ENCODE measurements at regions not wholly inside any gene's neighbourhood (a gene's known extent, or its start where the extent isn't known, plus 50 kb on each side); places are given as distances from the start of the nearest gene placed in this dataset.

DNA sequence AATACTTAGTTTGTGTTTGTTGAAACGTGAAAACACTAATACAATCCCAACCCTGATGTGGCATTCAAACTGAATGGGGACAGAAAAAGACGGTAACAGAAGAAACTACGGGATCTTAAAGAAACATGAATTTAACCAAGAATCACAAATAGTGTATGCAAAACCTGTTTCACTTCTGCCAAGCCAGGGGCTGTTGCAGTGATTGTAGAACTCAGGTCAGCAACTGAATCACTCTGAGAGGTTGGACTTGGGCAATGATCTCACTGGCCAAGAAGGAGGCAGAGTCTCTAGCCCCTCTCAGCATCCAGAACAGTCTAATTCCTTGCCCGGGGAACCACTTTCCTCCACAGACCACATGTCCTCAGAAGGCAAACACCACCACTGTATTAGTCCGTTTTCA, 54.9 kb upstream of the CRIM1 start:
- TF ChIP-seq CTCF (IDR thresholded peaks at IDR 0.05; ENCODE audit: low read depth, low read length) (no peak), EZH2phosphoT487 (IDR thresholded peaks at IDR 0.05; ENCODE audit: low read depth) (no peak)

All from OCI-LY3 (cell line).